ENCODE measurements at regions not wholly inside any gene's neighbourhood (a gene's known extent, or its start where the extent isn't known, plus 50 kb on each side); places are given as distances from the start of the nearest gene placed in this dataset.

DNA sequence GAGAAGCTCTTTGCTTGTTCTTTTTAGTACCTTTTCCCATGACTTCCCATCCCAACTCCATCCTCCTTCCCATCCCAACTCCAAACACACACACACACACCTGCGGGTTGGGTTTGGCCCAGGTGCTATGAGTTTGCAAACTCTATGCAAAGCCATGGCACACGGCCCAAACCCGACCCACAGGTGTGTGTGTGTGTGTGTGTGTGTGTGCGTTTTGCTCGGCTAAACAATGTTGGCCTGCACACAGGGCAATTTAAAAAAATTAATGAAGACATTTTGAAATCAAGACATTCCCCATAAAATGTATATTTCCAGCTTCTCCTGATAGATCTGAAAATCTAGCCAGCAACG, 103.7 kb upstream of the TLE3 start:
- no peak for DNase-seq (ENCODE audit: low read depth in 2 of 2)

DNA sequence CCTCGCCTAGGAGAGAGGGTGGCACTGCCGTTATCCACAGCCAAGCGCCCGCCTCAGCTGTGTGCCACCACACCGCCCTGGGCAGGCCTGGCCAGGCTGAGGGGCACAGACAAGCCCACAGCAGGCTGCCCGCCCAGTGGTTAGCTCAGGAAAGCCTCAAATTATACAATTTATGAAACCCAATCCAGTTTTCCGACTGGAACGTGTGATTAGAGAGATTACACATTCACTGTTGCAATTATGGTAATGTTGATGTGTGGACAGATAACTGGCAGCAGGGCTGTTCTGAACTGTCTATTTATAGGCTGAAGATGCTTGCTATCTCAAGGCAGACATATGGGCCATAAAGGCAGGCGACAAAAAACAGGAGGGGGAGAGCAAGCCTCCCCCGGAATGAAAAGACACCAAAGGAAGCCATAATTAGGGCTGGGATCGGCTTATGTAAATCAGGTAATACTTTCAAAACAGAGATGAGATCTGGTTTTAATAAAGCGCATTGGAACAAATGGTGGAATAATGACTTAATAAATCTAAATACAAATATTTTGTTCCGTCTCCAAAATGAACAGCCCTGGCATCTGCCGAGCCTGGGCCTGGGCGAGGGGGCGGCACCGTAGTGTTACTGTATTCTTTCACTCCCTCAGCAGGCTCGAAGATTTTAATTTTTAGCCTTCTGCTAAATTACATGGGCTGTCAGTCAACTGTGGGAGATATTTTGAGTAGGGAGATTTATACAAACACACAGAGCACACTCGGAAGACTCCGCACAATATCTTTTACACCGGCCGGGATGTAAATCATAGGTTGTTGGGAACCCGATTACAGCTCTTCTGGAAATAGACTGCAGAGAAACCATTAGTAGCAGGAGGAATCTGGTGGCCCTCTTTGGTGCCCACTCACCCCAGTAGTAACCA, 103.1 kb upstream of the TLE3 start:
- DNase-seq (ENCODE audit: low read depth in 2 of 2) = no peak

DNA sequence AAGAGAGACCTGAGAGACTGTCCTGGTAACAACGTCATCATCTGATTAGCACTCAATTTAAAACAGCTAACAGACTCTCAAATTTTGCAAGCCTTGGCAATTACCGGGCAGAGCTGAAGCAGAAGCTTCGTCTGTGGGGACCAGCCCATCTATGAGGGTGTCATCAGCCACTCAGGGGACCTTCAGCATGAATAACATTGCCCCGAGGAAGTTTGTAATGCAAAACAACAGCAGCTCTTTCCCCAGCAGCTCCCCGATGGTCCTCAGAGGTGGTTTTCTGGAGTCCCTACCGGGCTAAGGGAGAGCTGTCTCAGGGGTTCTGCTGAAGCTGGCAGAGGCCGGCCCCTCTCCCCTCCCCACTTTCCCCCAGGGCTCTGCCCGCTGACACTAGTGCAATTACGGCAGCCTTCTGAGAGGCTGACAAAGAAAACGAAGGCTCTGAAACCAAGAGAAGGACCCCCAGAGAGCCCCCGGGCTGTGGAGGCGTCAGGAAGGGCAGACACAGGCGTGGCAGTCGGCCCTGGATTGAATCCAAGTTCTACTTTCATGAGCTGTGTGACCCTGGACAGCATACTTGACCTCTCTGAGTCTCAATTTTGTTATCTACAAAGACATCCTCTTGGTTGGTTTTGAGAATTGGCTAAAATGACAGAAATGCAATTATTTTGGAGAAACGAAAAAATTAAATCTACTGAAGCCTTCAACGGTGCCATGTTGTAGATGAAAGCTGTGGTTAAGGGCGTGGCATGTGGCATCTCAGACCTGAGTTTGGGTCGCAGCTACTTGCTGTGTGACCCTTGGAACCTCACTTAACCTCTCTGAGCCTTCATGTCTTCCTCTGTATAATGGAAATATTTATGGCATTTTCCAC, 102.1 kb upstream of the TLE3 start:
- DNase-seq (ENCODE audit: low read depth in 2 of 2) = no peak

DNA sequence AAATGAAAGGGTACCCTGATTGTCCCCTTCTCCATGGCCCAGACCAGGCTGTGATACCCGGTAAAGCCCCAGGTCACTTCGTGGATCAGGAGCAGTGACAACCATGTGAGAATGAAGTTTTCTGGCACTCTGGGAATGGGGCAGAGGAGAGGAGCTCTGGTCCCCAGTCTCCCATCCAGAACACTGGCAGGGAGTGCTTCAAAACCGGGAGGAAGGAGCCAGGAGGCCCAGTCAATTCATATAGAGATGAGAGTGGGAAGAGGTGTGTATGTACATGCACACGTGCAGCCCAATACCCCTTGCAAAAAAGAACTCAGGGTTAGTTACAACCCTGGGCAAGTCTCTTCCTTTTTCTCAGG, 101.4 kb upstream of the TLE3 start:
- no peak for DNase-seq (ENCODE audit: low read depth in 2 of 2)

DNA sequence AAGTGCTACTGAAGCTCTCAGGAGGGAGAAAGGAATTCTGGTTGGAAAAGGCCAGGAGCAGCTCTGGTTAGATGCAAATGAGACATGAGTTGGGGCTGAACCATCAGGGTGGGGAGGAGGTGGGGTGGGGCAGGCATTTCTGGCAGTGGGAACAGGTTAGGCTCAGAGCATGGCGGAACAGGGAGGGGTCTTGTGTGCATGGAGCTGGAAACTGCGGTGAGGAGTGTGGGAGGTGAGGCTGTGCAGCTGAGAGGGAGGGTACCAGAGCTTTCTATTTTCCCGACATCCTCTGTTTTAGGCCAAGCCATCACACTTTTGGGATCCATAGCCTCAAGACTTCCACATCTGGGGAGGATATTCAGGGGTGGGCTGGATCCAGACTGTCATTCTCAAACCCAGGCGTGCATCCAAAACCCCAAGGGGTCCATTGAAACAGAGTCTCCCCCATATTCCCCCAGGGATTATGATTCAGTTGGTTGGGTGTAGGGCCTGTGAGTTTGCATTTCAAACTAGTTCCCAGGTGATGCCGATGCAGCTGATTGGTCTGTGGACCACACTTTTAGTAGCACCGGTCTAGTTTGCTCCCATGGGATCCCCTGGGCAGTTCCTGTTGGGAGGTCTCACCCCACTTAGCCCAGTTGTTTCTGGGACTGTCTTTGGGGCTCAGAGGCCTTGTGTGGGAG, 100.9 kb upstream of the TLE3 start:
- no peak for DNase-seq (ENCODE audit: low read depth in 2 of 2)

DNA sequence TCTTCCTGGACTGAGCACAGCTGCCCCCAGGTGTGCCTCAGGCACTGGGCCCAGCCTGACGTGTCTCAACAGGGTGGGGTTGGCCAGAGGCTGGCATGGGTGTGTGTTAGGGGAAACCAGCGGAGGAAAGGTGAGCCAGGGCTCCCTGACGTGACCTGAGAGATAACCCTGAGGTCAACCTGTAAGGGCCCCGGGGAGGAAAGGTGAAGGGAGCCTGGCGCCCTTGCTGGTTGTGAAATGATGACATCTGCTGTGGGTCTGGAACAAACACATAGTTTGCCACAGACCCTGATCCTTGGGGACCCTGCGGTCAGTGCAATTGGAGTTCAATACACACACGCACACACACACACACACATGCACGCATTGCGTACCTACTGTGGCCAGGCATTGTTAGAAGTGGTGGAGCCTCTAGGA, 100.2 kb upstream of the TLE3 start:
- no peak for DNase-seq (ENCODE audit: low read depth in 2 of 2)

DNA sequence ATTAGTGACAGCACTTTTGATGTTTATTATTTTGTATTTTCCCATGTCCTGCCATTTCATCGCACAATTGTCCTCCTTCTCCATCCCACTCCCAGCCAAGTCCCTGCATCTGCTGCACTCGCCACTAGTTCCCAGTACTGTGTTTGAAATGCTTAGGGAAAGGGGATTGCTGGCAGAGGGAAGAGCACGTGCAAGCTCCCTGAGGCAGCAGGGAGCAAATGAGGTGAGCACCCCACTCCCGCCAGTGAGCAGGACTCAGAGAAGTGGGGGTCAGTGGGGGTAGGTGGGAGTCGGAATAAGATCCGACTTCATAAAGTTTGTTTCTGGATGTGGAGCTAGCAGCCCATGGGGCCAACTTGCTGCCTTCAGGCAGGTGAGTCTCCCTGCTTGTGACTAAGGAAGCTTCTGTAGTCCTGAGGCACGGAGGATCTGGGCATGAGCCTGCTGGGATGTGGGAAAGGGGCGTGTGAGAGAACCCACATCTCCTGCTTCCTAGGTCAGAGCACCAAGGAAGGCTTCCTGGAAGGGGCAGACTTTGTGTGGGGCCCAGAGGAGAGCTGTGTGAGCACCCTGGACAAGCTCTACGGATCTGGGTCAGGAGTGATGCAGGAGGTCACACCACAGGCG, 99.7 kb upstream of the TLE3 start:
- no peak for DNase-seq (ENCODE audit: low read depth in 2 of 2)

DNA sequence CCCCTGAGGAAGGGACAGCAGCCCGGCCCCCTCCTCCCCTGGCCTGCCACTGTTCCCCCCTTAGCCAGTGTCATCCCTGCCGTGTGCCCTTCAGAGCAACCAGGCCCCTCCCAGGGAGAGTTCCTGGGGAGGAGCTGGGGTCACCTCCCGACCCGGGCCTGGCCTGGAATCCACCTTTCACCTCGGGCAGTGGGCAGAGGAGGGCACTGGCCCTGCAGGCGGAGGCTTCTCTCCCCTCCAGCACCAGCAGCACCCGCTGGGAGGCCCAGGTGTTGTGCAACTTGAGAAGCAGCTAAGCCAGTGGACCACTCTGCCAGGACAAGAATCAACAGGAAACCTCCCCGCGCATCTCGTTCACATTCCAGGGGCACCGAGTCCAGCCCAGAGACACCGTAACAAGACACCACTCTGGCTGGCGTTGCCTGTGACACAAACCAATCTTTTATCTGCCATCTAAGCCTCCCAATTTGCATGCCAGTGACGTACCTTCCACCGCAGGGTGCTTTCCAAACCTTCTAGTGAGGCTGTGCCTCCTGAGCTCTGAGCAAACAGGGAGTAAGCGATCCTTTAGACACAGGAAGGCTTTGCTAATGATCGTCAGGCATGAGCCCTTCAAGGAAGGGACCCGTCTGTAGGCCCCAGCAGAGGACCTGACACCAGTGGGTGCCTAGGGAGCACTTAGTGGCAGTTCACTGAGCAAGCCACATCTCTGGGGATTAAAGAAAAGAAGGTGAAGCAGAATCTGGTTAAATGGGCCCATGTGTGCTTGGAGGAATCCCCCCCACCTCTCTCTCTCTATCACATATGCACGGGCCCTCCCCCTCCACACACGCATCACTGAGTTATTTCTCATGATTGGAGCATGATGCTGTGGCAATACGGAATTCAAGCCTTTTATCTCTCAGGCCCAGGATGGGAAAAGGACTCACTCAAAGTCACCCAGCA, 98.9 kb upstream of the TLE3 start:
- DNase-seq (ENCODE audit: low read depth in 2 of 2) = peak; percentile 10 to 25

DNA sequence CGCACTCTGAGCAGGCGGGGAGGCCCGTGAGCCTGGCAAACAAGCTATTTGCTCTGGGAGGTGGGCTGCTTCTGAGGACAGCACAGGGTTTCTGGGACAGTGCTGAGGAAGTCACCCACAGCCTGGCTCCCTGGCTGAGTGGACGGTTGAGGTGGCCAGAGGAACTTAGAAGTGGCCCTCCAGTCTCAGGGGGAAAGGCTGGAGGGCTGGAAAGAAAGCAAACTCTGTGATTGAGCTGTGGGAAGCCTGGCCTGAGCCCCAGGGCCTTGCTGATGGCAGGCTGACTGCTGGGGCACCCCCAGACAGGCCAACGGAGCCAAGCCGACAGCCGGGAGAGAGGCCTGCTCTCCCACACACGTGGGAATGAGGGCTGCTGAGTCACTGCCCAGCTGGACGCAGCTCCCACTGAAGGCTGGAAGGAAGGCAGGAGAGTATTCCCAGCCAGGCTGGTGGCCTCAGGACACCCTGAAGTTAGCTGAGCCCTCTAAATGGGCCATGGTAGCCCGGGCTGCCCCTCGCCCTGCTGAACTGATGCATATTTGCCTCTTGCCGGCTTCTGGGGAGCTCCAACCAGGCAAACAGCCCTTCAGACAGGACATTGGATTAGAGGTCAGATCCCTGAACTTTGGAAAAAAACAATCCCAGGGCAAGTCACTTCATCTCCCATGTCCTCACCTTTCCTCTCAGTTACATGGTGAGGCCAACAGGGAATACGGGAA, 98.0 kb upstream of the TLE3 start:
- no peak for DNase-seq (ENCODE audit: low read depth in 2 of 2)

DNA sequence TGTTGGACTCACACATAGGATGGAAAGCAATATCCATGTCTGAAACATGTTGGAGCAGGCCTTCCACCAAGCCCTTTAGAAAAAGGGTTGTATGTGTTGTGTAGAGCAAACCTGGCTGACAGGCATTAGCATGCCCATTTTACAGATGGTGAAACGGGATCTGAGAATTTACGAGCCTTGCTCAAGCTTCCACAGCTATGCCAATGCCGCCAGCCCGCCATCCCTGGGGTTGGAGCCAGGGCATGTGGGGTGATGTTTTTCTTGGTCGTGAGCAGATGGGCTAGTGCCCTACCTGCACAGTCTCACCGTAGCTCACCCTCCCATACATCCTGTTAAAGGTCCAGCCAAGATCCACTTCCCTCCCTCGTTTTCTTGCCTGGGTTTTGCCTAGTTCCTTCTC, 97.5 kb upstream of the TLE3 start:
- DNase-seq (ENCODE audit: low read depth in 2 of 2) = no peak

DNA sequence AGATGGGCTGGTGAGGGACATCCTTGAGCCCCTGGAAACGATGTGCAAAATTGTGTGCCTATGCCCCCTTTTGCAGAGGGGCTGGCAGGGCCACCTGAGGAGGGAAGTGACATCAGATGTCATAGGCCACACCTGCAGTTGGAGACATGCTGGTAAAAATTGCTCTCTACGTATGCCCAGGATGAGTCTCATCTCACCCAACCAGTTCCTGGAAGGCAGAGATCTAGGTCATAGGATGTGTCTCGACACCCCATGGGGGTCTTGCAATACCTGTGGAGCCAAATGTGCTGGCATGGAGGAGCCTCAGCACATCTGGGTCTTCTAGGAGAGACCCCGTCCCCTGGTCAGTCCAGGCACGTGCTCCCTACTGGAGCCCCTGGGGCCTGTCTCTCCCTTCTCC, 96.5 kb upstream of the TLE3 start:
- DNase-seq (ENCODE audit: low read depth in 2 of 2) = no peak

DNA sequence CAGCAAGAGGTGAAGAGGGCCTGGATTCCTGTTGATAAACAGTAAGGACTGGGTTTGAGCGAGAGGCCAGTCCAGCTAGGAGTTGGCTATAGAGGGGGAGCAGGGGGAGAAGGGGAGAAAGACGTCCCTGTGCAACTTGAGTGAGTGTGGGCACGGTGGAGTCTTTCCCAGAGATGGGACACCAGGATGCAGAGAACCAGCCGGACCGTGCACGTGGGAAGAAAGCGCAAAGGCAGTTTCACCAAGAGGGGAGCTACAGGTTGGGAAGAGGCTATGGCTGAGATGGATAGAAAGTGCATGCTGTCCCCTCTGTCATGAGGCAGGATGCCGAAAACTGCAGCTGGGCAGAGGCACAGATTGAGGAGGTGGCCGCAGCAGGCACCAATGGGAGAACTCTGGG, 96.0 kb upstream of the TLE3 start:
- DNase-seq (ENCODE audit: low read depth in 2 of 2) = no peak

DNA sequence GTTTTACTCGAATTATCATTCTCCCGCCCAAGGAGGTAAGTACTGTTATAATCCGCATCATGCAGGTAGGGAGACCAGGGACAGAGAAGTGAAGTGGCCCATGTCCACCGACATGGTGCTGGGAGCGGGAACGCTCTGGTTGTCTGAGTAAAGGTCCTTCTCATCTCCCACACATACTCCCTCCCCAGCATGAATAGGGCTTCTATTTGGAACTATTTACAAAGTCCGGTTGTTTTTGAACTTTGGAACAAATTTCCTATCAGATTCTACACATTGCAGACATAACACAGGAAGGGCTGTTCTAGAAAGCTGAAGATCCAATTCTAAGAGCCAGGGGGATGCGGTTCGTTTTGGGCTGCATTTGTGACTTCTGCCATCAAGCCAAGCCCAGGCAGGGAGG, 94.8 kb upstream of the TLE3 start:
- DNase-seq (ENCODE audit: low read depth in 2 of 2) = no peak

DNA sequence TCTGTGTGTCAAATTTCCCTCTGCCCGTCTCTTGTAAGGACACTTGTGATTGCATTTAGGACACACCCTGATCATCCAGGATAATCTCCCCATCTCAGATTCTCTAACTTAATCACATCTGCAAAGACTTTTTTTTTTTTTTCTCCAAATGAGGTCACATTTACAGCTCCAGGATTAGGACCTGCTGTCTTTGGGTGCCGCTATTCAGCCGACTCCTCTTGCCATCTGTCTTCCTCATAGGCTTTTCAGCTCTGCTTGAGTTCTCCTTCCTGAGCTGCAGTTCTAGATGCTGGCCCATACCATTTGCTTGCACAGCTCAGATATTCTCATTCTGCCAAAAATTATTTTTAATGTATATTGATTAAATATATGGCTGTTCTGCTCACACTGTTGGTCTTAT, 94.3 kb upstream of the TLE3 start:
- no peak for DNase-seq (ENCODE audit: low read depth in 2 of 2)

DNA sequence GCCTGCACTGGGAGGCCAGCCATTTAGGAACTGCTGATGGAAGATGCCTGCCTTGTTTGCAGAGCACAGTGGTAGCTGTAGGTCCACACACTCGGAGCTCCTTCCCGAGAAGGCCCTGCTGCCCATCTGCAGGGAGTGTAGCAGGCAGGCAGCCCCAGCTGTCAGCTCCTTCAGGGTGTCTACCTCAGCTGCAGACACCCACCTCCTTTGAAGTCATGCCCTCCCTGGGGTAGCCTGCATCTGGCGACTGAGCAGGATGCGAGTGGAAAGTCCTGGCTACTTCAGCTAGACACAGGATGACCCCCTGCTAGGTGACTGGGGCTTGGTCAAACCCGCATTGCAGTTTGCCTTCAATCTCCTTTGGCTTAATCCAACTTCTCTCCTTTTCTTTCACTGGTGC, 93.2 kb upstream of the TLE3 start:
- no peak for DNase-seq (ENCODE audit: low read depth in 2 of 2)

DNA sequence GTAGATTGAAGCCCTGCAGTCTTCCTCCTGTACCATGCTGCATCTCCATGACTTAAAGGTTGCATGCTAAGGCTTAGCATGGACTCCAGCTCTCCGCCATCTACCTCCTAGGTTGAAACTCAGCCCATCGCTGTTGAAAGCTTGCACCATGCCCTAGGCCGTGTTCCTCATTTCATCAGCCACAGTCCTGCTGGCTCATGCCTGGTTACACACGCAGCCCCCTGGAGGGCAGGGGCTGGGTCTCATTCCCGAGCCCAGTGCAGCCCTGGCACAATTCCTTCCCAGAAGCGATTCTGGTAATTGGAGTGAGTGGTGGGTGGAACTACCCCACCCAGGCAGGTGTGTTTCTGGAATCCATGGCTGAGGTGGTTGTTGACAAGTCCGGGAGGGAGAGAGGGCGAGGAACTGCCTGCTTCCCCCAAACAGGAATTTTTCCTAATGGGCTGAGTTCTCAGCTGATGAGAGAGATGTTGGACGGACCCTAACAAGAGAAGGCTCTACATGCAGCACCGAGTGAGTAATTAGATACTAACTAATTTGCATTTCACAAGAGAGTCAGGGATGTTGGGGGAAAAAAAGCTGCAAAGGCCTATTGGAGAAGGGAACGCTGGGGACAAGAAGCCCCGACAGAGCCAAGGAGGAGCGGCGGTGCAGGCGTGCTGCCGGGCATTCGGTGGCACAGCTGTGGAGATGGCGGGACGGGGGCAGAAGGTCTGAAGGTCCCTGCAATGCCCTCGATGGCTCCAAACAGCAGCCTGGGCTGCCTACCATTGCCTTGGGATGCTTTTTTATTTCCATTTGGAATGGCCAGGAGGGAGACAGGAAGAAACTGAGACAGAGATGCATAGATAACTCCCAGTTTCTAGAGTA, 92.3 kb upstream of the TLE3 start:
- no peak for DNase-seq (ENCODE audit: low read depth in 2 of 2)

DNA sequence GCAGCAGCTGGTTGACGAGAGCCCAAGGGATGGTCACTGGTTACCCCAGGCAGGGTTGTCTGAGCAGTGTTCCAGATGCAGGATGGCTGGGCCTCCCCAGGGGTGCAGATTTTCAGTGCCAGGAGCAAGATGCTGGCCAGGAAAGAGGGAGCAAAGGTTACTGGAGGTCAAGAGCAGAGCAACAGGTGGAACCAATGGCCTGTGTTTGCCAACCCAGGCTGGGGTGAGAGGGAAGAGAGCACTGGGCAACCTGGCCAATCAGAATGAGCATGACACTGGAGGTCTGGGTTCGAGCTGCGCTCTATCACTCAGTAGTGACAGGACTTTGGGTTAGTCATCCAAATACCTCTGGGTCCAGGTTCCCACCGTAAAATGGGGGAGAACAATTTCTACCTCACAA, 90.6 kb upstream of the TLE3 start:
- DNase-seq (ENCODE audit: low read depth in 2 of 2) = no peak

DNA sequence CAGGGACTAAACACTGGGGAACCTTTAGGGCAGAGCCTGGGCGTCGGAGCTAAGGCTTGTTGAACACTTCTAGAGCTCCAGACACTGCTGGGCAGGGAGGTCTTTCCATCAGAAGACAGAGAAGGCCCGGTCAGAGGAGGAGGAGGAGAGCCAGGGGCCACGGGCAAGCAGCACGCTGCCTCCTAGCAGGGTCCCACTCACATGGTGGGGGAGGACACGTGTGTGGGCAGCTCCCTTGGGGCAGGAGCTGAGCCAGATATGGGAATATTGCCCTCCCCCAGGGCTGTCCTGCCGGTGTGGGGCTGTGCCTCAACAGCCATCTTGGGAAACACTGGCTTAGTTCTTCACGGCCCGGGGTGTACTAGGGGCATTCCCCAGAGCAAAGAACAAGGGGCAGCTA, 89.6 kb upstream of the TLE3 start:
- DNase-seq (ENCODE audit: low read depth in 2 of 2) = no peak

DNA sequence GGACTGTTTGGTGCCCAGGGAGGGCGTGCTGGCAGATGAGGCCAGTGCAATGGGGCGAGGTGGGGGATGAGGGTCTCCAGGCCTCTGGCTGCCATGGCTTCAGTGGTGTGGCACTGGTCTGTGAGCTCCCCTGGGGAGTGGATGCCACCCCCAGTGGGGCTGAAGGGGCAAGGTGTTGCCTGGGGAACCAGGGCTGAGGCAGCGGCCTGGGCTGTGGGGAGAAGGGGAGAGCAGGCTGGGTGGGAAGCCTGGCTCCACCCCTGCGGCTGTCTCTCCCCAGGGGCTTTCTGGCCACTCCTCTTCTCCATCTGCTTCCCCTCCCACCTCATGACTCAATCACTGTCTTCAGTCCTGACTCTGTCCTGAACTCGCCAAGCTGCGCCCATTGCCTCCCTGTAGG, 88.4 kb upstream of the TLE3 start:
- DNase-seq (ENCODE audit: low read depth in 2 of 2) = no peak

Data from stimulated activated CD4-positive, alpha-beta T cell treated with anti-CD3 and anti-CD28 coated beads, Interleukin-12 subunit alpha, Interleukin-12 subunit beta, amount 100 ng/mL, for 24 hours (primary cell).